ENCODE measurements at regions not wholly inside any gene's neighbourhood (a gene's known extent, or its start where the extent isn't known, plus 50 kb on each side); places are given as distances from the start of the nearest gene placed in this dataset.

DNA sequence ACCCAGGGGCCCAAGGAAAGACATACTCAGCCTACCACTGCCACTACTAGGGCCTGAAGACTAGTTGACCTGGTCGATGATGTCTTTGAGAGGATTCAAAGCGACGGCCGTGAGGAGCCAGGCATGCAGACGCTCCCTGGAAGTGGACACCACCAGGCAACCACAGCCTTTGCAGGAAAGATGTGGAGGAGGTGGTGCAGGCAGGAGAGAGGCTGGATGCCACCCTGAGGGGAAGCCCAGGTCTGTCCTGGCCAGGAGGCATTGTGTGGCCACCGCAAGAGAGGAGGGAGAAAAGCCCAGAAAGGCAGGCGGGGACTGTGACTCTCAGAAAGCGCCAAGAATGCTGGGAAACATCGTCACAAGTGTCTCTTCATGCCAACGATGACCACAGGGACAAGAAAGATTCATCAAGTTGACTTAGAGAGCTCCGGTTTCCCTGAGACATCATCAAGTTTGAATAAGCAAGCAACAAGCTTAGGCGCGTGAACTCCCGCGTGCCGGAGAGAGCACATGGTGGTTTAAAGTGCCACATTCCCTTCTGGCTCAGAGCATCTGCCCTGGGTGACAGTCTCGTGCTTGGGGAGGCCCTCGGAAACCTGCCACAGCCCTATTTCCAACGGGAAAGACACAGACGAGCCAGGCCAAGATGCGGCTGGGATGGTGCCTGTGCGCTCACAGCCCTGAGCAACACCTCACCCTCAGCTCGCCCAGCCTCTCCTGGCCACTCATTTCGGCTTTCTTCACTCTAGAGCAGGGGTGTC, 464.5 kb upstream of the SALL3 start:
- TF ChIP-seq, protein P1, sequence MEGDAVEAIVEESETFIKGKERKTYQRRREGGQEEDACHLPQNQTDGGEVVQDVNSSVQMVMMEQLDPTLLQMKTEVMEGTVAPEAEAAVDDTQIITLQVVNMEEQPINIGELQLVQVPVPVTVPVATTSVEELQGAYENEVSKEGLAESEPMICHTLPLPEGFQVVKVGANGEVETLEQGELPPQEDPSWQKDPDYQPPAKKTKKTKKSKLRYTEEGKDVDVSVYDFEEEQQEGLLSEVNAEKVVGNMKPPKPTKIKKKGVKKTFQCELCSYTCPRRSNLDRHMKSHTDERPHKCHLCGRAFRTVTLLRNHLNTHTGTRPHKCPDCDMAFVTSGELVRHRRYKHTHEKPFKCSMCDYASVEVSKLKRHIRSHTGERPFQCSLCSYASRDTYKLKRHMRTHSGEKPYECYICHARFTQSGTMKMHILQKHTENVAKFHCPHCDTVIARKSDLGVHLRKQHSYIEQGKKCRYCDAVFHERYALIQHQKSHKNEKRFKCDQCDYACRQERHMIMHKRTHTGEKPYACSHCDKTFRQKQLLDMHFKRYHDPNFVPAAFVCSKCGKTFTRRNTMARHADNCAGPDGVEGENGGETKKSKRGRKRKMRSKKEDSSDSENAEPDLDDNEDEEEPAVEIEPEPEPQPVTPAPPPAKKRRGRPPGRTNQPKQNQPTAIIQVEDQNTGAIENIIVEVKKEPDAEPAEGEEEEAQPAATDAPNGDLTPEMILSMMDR (IDR thresholded peaks at IDR 0.05) = no peak
- TF ChIP-seq POLR2A (IDR thresholded peaks at IDR 0.05) = no peak
